HepG2 (cell line): ENCODE measurements at regions not wholly inside any gene's neighbourhood (a gene's known extent, or its start where the extent isn't known, plus 50 kb on each side); places are given as distances from the start of the nearest gene placed in this dataset.

Source experiments
- BCLAF1 ChIP-seq: fragments of 450-650 bp; IDR thresholded peaks from 2 replicates; pipeline ENCODE4 v1.6.1; 2017; ENCODE audit warnings: mild to moderate bottlenecking
- GMEB1 ChIP-seq: sonication (generic); formaldehyde crosslinking; IDR thresholded peaks from 2 replicates; pipeline ENCODE4 v1.5.1; 2020; ENCODE audit warnings: missing genetic modification reagents, mild to moderate bottlenecking, borderline replicate concordance
- REXO4 ChIP-seq: sonication (generic); formaldehyde crosslinking; IDR thresholded peaks from 2 replicates; pipeline ENCODE4 v1.8.0; 2022; ENCODE audit warnings: missing genetic modification reagents, mild to moderate bottlenecking, borderline replicate concordance
- SKI ChIP-seq: fragments of 450-650 bp; IDR thresholded peaks from one replicate; pipeline ENCODE4 v1.6.1; 2018; ENCODE audit warnings: mild to moderate bottlenecking; ENCODE audit not compliant: partially characterized antibody
- ZNF296 ChIP-seq: sonication (generic); formaldehyde crosslinking; conservative IDR thresholded peaks from 2 replicates; pipeline ENCODE4 v1.5.0; 2020; ENCODE audit warnings: mild to moderate bottlenecking, missing genetic modification reagents
- ZNF510 ChIP-seq: sonication (generic); formaldehyde crosslinking; IDR thresholded peaks from 2 replicates; pipeline ENCODE4 v1.4.0; 2020; ENCODE audit warnings: low read depth, mild to moderate bottlenecking, missing genetic modification reagents
- ZNF607 ChIP-seq: sonication (generic); formaldehyde crosslinking; IDR thresholded peaks from 2 replicates; pipeline ENCODE4 v1.5.1; 2020; ENCODE audit warnings: missing genetic modification reagents, mild to moderate bottlenecking, borderline replicate concordance
- ZNF780A ChIP-seq: sonication (generic); formaldehyde crosslinking; IDR thresholded peaks from 2 replicates; pipeline ENCODE4 v1.8.0; 2022; ENCODE audit warnings: mild to moderate bottlenecking, missing genetic modification reagents, moderate library complexity
- TF ChIP-seq, protein P1 (sequence below), 2 experiments: fragments of 450-650 bp in 1 of 2; sonication (generic) in 1 of 2; formaldehyde crosslinking in 1 of 2; IDR thresholded peaks; 2 replicates each; pipeline versions ENCODE4 v1.6.1 to v1.8.0; 2016 to 2022; ENCODE audit warnings: antibody characterized with exemption in 1 of 2, mild to moderate bottlenecking in 1 of 2, missing genetic modification reagents in 1 of 2
- TF ChIP-seq, protein P2 (sequence below): sonication (generic); formaldehyde crosslinking; IDR thresholded peaks from 2 replicates; pipeline ENCODE4 v1.8.0; 2022; ENCODE audit warnings: mild to moderate bottlenecking, missing genetic modification reagents; ENCODE audit not compliant: insufficient replicate concordance
- TF ChIP-seq, protein P3 (sequence below): sonication (generic); formaldehyde crosslinking; IDR thresholded peaks from 2 replicates; pipeline ENCODE4 v1.4.0; 2020; ENCODE audit warnings: mild to moderate bottlenecking, missing genetic modification reagents

GRCh38 chr3:73234354-73235014 lies 173.0 kb downstream of the EBLN2 start (continued):
- TF ChIP-seq, protein P1, sequence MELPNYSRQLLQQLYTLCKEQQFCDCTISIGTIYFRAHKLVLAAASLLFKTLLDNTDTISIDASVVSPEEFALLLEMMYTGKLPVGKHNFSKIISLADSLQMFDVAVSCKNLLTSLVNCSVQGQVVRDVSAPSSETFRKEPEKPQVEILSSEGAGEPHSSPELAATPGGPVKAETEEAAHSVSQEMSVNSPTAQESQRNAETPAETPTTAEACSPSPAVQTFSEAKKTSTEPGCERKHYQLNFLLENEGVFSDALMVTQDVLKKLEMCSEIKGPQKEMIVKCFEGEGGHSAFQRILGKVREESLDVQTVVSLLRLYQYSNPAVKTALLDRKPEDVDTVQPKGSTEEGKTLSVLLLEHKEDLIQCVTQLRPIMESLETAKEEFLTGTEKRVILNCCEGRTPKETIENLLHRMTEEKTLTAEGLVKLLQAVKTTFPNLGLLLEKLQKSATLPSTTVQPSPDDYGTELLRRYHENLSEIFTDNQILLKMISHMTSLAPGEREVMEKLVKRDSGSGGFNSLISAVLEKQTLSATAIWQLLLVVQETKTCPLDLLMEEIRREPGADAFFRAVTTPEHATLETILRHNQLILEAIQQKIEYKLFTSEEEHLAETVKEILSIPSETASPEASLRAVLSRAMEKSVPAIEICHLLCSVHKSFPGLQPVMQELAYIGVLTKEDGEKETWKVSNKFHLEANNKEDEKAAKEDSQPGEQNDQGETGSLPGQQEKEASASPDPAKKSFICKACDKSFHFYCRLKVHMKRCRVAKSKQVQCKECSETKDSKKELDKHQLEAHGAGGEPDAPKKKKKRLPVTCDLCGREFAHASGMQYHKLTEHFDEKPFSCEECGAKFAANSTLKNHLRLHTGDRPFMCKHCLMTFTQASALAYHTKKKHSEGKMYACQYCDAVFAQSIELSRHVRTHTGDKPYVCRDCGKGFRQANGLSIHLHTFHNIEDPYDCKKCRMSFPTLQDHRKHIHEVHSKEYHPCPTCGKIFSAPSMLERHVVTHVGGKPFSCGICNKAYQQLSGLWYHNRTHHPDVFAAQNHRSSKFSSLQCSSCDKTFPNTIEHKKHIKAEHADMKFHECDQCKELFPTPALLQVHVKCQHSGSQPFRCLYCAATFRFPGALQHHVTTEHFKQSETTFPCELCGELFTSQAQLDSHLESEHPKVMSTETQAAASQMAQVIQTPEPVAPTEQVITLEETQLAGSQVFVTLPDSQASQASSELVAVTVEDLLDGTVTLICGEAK (IDR thresholded peaks at IDR 0.05): no peak
- TF ChIP-seq, protein P1 (CRISPR knock-in tag; IDR thresholded peaks at IDR 0.05): no peak
- no peak for TF ChIP-seq ZNF607
- TF ChIP-seq, protein P2, sequence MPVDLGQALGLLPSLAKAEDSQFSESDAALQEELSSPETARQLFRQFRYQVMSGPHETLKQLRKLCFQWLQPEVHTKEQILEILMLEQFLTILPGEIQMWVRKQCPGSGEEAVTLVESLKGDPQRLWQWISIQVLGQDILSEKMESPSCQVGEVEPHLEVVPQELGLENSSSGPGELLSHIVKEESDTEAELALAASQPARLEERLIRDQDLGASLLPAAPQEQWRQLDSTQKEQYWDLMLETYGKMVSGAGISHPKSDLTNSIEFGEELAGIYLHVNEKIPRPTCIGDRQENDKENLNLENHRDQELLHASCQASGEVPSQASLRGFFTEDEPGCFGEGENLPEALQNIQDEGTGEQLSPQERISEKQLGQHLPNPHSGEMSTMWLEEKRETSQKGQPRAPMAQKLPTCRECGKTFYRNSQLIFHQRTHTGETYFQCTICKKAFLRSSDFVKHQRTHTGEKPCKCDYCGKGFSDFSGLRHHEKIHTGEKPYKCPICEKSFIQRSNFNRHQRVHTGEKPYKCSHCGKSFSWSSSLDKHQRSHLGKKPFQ: no peak
- no peak for TF ChIP-seq GMEB1
- TF ChIP-seq ZNF510 (CRISPR knock-in tag): no peak
- TF ChIP-seq ZNF296 (CRISPR knock-in tag): no peak
- TF ChIP-seq BCLAF1: no peak
- TF ChIP-seq ZNF780A (CRISPR knock-in tag): no peak
- TF ChIP-seq SKI: no peak
- no peak for TF ChIP-seq REXO4 (CRISPR knock-in tag)
- TF ChIP-seq, protein P3, sequence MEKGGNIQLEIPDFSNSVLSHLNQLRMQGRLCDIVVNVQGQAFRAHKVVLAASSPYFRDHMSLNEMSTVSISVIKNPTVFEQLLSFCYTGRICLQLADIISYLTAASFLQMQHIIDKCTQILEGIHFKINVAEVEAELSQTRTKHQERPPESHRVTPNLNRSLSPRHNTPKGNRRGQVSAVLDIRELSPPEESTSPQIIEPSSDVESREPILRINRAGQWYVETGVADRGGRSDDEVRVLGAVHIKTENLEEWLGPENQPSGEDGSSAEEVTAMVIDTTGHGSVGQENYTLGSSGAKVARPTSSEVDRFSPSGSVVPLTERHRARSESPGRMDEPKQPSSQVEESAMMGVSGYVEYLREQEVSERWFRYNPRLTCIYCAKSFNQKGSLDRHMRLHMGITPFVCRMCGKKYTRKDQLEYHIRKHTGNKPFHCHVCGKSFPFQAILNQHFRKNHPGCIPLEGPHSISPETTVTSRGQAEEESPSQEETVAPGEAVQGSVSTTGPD (CRISPR knock-in tag): no peak
